ENCODE measurements at regions not wholly inside any gene's neighbourhood (a gene's known extent, or its start where the extent isn't known, plus 50 kb on each side); places are given as distances from the start of the nearest gene placed in this dataset.
"Not testable (repeated sequence)": the region's sequence is repeated elsewhere in the genome, so short reads cannot be mapped to it uniquely, and the experiment has no call there.

DNA sequence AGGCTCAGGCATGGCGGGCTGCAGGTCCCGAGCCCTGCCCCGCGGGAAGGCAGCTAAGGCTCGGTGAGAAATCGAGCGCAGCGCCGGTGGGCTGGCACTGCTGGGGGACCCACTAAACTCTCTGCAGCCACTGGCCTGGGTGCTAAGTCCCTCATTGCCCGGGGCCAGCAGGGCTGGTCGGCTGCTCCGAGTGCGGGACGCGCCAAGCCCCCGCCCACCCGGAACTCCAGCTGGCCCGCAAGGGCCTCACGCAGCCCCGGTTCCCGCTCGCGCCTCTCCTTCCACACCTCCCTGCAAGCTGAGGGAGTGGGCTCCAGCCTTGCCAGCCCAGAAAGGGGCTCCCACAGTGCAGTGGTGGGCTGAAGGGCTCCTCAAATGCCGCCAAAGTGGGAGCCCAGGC, 321.4 kb upstream of the KCND2 start:
- TF ChIP-seq, protein P1, sequence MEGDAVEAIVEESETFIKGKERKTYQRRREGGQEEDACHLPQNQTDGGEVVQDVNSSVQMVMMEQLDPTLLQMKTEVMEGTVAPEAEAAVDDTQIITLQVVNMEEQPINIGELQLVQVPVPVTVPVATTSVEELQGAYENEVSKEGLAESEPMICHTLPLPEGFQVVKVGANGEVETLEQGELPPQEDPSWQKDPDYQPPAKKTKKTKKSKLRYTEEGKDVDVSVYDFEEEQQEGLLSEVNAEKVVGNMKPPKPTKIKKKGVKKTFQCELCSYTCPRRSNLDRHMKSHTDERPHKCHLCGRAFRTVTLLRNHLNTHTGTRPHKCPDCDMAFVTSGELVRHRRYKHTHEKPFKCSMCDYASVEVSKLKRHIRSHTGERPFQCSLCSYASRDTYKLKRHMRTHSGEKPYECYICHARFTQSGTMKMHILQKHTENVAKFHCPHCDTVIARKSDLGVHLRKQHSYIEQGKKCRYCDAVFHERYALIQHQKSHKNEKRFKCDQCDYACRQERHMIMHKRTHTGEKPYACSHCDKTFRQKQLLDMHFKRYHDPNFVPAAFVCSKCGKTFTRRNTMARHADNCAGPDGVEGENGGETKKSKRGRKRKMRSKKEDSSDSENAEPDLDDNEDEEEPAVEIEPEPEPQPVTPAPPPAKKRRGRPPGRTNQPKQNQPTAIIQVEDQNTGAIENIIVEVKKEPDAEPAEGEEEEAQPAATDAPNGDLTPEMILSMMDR (IDR thresholded peaks at IDR 0.05): not testable (repeated sequence)
- not testable (repeated sequence) for TF ChIP-seq POLR2A, EP300 (IDR thresholded peaks at IDR 0.05)
